K562 (cell line): ENCODE measurements at regions not wholly inside any gene's neighbourhood (a gene's known extent, or its start where the extent isn't known, plus 50 kb on each side); places are given as distances from the start of the nearest gene placed in this dataset.

Experiments used
- BCOR ChIP-seq: fragments of 450-650 bp; IDR thresholded peaks from 2 replicates; pipeline ENCODE4 v1.6.1; 2016
- ETV1 ChIP-seq: fragments of 450-650 bp; conservative IDR thresholded peaks from 2 replicates; pipeline ENCODE4 v1.6.1; 2016; ENCODE audit warnings: missing genetic modification characterization, control low read depth, low read depth, missing compliant biosample characterization
- OTX1 ChIP-seq: fragments of 450-650 bp; formaldehyde crosslinking; IDR thresholded peaks from 2 replicates; pipeline ENCODE4 v1.4.0; 2022; ENCODE audit warnings: mild to moderate bottlenecking
- PHTF2 ChIP-seq: fragments of 250-450 bp; sonication (Bioruptor Pico); IDR thresholded peaks from 2 replicates; pipeline ENCODE4 v1.5.0; 2021; ENCODE audit warnings: mild to moderate bottlenecking
- STAT5A ChIP-seq: IDR thresholded peaks from 2 replicates; pipeline ENCODE4 v1.6.1; 2012; ENCODE audit warnings: low read length, inconsistent platforms, borderline replicate concordance
- UBTF ChIP-seq, 2 experiments: IDR thresholded peaks; 2 replicates each; pipeline ENCODE4 v1.6.1; 2012; ENCODE audit warnings: improper control_type of control experiment in 2 of 2, low read depth in 2 of 2, low read length in 2 of 2, borderline replicate concordance in 1 of 2
- ZBTB40 ChIP-seq, 2 experiments: fragments of 450-650 bp in 1 of 2; sonication (generic) in 1 of 2; formaldehyde crosslinking in 1 of 2; IDR thresholded peaks; 2 replicates each; pipeline versions ENCODE4 v1.7.1 to v1.9.0; 2016 to 2022; ENCODE audit warnings: inconsistent platforms in 1 of 2, mild to moderate bottlenecking in 1 of 2, missing genetic modification reagents in 1 of 2

- TF ChIP-seq ZBTB40 (IDR thresholded peaks at IDR 0.05) (no peak), ZBTB40 (CRISPR knock-in tag; IDR thresholded peaks at IDR 0.05) (no peak), PHTF2 (CRISPR knock-in tag) (no peak), ETV1 (no peak), OTX1 (CRISPR knock-in tag) (no peak), BCOR (no peak), STAT5A (no peak), UBTF (IDR thresholded peaks at IDR 0.05; ENCODE audit: borderline replicate concordance in 1 of 2, low read depth in 2 of 2, low read length in 2 of 2) (no peak)
Observed at GRCh38 chr1:13981142-13981541, 281.2 kb downstream of the PRDM2 start (continued).
